AG04449 (cell line): ENCODE measurements at regions not wholly inside any gene's neighbourhood (a gene's known extent, or its start where the extent isn't known, plus 50 kb on each side); places are given as distances from the start of the nearest gene placed in this dataset.
"Not testable (repeated sequence)": the region's sequence is repeated elsewhere in the genome, so short reads cannot be mapped to it uniquely, and the experiment has no call there.

ENCODE experiments used
- CTCF ChIA-PET: fragments of 350-600 bp; formaldehyde crosslinking; extraction: SDS; loops from one replicate; lab custom pipeline; 2021; ENCODE audit warnings: antibody characterized with exemption; lab: Yijun Ruan, JAX
- POLR2A ChIA-PET: fragments of 400-600, 350-600 bp; formaldehyde crosslinking; extraction: SDS; loops from one replicate; lab custom pipeline; 2020; ENCODE audit warnings: antibody characterized with exemption, inconsistent platforms; lab: Yijun Ruan, JAX
- DNase-seq: peaks from one replicate; pipeline ENCODE4 v3.0.0-alpha.2; 2010; ENCODE audit warnings: low read depth, low spot score
- H3K4me3 ChIP-seq: 2 replicates; pipeline ENCODE4 v1.5.1; 2011; ENCODE audit warnings: low read depth, mild to moderate bottlenecking, control low read depth, low read length
- TF ChIP-seq, protein P1 (sequence below): IDR thresholded peaks from one replicate; pipeline ENCODE4 v1.5.1; 2011; ENCODE audit warnings: mild to moderate bottlenecking, moderate library complexity, low read length, control low read depth, inconsistent platforms; ENCODE audit not compliant: insufficient read depth; ENCODE audit errors: missing control alignments

- TF ChIP-seq, protein P1, sequence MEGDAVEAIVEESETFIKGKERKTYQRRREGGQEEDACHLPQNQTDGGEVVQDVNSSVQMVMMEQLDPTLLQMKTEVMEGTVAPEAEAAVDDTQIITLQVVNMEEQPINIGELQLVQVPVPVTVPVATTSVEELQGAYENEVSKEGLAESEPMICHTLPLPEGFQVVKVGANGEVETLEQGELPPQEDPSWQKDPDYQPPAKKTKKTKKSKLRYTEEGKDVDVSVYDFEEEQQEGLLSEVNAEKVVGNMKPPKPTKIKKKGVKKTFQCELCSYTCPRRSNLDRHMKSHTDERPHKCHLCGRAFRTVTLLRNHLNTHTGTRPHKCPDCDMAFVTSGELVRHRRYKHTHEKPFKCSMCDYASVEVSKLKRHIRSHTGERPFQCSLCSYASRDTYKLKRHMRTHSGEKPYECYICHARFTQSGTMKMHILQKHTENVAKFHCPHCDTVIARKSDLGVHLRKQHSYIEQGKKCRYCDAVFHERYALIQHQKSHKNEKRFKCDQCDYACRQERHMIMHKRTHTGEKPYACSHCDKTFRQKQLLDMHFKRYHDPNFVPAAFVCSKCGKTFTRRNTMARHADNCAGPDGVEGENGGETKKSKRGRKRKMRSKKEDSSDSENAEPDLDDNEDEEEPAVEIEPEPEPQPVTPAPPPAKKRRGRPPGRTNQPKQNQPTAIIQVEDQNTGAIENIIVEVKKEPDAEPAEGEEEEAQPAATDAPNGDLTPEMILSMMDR, result no peak
- H3K4me3 ChIP-seq, result no peak overlapping the region
- DNase-seq, result no peak
- ChIA-PET POLR2A (no interaction called here), CTCF (no interaction called here)
These were observed 194.3 kb upstream of the FERD3L start for GRCh38 chr7:19339512-19339911.

DNA sequence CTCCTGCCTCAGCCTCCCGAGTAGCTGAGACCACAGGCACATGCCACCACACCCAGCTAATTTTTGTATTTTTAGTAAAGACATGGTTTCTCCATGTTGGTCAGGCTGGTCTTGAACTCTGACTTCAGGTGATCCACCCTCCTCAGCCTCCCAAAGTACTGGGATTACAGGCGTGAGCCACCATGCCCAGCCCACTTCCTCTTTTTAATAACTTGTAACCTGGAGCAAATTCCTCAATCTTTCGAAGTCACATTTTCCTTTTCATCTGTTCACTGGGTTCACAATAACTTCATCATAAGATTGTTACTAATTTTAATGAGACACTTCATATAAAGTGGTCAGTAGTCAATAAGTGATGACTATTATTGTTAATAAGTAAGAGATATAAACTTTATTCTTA lies 193.3 kb upstream of the FERD3L start:
- H3K4me3 ChIP-seq, POLR2A ChIA-PET, DNase-seq, CTCF ChIA-PET: not testable (repeated sequence)

DNA sequence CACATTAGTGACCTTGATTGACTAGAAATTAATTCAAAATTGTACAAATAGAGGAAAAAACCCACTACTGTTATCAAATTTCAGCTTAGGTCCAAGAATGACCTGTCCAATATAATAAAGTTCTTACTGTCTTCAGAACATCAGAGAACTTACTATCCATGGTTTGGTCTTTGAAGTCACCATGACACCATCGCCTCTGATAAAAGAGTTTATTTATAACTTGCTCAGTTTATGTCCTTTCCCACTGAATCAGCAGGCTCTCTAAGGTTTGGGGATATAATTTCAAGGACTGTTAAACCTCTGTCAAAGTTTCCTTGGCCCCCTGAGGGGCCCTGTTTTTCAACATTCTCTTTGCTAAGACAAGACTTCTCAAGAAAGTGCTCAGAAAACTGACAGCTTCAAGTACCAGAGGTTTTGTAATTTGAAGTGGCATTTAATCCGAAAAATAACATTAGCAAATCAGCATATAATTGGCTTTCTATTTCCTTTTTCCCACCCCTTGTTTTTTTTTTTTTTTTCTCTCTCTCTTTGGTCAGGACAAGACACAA lies 191.7 kb upstream of the FERD3L start:
- TF ChIP-seq, protein P1, result no peak

DNA sequence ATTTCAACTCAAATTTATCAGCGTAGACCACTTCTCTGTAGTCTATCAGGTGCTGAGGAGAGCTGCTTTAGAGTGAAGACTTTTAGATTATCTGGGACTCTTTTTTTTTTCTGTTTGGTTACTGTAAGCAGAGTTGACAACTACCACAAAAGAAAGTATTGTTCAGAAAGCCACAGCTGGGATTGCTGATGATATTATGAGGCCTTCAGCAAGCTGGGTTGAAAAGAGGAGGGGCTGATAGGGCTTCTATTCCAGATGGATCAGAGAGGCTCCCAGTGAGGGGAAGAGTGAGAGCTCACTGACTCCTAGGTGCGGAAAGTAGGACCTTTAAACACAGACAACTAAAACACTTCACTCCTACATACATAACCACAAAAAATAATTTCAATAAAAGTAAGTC lies 188.5 kb upstream of the FERD3L start:
- POLR2A ChIA-PET, result no interaction called here

More for the DNA sequence above, 191.7 kb upstream of the FERD3L start:
- ChIA-PET POLR2A (interaction anchor here (0.6 kb wide), 1 partner anchor 1034 kb away, joined by 3 read pairs; no protein-coding TSS in a partner anchor), CTCF (no interaction called here)
- H3K4me3 ChIP-seq, result no peak overlapping the region
- DNase-seq, result no peak

DNA sequence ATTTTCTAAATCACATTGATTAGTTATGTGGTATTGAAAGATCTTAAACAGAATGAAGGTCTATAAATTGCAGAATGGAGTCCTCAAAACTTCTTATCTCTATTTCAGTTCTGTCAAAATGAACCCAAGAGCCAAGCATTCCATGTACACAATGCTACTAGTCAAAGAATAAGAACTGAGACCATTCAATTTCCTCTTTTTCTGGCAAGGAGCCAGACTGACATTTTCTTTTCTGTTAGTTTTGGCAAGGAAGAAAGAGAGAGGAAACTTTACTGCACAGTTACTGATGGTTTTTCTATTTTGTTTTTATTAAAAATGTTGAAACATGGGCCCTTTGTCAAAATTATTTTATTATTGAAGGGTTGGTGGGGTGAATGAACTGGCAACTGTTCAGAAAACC lies 181.8 kb upstream of the FERD3L start:
- TF ChIP-seq, protein P1, result no peak
- ChIA-PET POLR2A (no interaction called here), CTCF (interaction anchor here (0.7 kb wide), 1 partner anchor 28 kb away, joined by 3 read pairs; no protein-coding TSS in a partner anchor)
- no peak for DNase-seq
- H3K4me3 ChIP-seq, result no peak overlapping the region

More for the DNA sequence above, 188.5 kb upstream of the FERD3L start:
- TF ChIP-seq, protein P1, result no peak
- DNase-seq, result no peak
- CTCF ChIA-PET, result no interaction called here
- no peak overlapping the region for H3K4me3 ChIP-seq

GRCh38 chr7:19322002-19322401 lies 176.8 kb upstream of the FERD3L start:
- POLR2A ChIA-PET, result no interaction called here
- TF ChIP-seq, protein P1, result no peak
- CTCF ChIA-PET, result no interaction called here
- H3K4me3 ChIP-seq, result no peak overlapping the region
- DNase-seq, result no peak

DNA sequence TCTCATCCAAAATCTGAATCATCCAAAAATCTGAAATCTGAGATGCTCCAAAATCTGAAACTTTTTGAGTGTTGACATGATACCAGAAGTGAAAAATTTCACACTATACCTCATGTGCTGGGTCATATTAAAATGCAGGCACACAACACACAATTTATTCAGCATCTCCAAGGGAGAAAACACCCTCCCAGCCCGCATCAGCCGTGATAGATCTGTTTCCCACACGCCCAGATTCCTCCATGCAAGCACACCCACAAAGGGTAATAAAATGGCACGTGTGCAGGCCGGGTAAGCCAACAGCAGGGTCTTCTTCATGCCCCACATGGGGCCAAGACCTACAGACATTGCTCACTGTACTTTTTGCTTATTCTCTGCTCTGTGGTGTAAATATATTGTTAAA lies 173.1 kb upstream of the FERD3L start:
- DNase-seq, result no peak
- TF ChIP-seq, protein P1, result no peak
- POLR2A ChIA-PET, result no interaction called here
- CTCF ChIA-PET, result no interaction called here
- H3K4me3 ChIP-seq, result no peak overlapping the region
